ENCODE measurements at regions not wholly inside any gene's neighbourhood (a gene's known extent, or its start where the extent isn't known, plus 50 kb on each side); places are given as distances from the start of the nearest gene placed in this dataset.

- TF ChIP-seq CTCF (IDR thresholded peaks at IDR 0.05), result no peak
- TF ChIP-seq EP300 (IDR thresholded peaks at IDR 0.05), result no peak
These were observed 50.4 kb upstream of the TEAD1 start for GRCh38 chr11:12623869-12624268.
